ENCODE measurements at regions not wholly inside any gene's neighbourhood (a gene's known extent, or its start where the extent isn't known, plus 50 kb on each side); places are given as distances from the start of the nearest gene placed in this dataset.

GRCh38 chrX:122625821-122626220, 558.3 kb upstream of the GRIA3 start:
- TF ChIP-seq, protein P1, sequence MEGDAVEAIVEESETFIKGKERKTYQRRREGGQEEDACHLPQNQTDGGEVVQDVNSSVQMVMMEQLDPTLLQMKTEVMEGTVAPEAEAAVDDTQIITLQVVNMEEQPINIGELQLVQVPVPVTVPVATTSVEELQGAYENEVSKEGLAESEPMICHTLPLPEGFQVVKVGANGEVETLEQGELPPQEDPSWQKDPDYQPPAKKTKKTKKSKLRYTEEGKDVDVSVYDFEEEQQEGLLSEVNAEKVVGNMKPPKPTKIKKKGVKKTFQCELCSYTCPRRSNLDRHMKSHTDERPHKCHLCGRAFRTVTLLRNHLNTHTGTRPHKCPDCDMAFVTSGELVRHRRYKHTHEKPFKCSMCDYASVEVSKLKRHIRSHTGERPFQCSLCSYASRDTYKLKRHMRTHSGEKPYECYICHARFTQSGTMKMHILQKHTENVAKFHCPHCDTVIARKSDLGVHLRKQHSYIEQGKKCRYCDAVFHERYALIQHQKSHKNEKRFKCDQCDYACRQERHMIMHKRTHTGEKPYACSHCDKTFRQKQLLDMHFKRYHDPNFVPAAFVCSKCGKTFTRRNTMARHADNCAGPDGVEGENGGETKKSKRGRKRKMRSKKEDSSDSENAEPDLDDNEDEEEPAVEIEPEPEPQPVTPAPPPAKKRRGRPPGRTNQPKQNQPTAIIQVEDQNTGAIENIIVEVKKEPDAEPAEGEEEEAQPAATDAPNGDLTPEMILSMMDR (IDR thresholded peaks at IDR 0.05 in 2 of 3, conservative IDR thresholded peaks at IDR 0.05 in 1 of 3; ENCODE audit: insufficient read depth in 2 of 3, low read depth in 1 of 3, low read length in 3 of 3): no peak
- TF ChIP-seq CREB1 (IDR thresholded peaks at IDR 0.05) (no peak), CREB1 (CRISPR knock-in tag; IDR thresholded peaks at IDR 0.05) (no peak), POLR2AphosphoS5 (IDR thresholded peaks at IDR 0.05; ENCODE audit: control insufficient read depth, insufficient read depth, low read depth, low read length) (no peak)

Measured in K562 (cell line).